SK-MEL-5 (cell line): ENCODE measurements at regions not wholly inside any gene's neighbourhood (a gene's known extent, or its start where the extent isn't known, plus 50 kb on each side); places are given as distances from the start of the nearest gene placed in this dataset.

Experiments
- DNase-seq: peaks from one replicate; pipeline ENCODE4 v3.0.0-alpha.2; 2016; ENCODE audit warnings: low read depth, low spot score
- in situ Hi-C: cut with HindIII; loops from 2 replicates; pipeline ENCODE4 v1.10.0; 2016; ENCODE audit warnings: low sequenced_read_pairs, high pct_unique_total_duplicates, low pct_unique_long_range_greater_than_20kb

GRCh38 chr6:105934708-105935107 lies 151.4 kb upstream of the PRDM1 start:
- no peak for DNase-seq
- in situ Hi-C loops: no loop called here

DNA sequence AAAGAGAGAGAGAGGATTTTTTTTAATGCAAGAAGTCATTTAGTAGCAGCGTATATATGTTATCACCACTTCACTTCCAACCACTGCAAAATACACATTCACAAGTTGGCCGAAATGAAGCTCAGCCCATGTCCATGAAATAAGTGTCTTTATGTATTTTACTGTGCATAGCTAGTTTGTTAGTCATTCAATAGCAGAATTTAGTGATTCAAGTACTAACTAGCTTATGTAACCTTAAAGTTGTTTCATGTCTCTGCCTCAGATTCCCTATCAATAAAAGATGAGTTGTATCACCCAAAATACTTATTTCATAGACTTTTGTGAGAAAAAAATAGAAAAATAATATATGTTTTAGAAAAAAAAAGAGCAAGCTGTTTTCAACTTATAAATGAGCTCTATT lies 153.7 kb upstream of the PRDM1 start:
- in situ Hi-C loops: no loop called here
- no peak for DNase-seq

DNA sequence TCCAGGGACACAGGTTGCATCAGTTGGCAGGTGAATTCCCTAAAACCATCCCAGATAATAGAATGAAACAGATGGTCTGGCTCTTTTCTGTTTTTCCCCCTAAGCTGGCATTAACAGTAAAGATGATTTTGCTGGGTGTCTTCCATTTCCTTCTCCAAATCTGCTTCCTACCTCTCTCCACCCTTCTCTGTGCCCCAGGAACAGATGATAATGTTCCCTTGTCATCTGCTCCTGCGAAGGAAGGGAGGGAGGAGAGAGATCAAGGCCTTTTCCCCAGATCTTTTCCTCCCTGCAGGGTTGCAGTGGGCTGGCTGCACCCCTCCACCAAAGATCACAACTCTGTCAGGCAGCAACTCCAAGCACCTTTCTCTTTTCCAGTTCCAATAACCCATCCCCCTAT lies 156.5 kb upstream of the PRDM1 start:
- in situ Hi-C loops: no loop called here
- no peak for DNase-seq

DNA sequence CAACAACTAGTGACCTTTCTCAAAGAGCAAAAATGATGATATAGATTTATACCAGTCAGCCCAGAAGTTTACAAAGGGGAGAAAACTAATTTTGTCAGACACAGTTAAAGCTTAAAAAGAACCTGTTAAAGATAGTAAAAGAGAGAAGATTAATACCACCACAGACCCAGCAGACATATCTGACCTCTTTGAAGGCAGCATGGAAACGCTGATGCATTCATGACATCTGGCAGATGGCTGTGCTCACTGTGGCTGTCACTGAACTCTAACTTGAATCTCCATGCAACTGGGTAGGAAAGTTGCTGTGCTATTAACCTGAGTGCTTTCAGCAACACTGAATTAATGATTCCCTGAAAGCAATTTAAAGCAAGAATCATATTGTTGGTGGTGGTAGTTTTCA lies 159.8 kb upstream of the PRDM1 start:
- DNase-seq: no peak
- in situ Hi-C loops: no loop called here

DNA sequence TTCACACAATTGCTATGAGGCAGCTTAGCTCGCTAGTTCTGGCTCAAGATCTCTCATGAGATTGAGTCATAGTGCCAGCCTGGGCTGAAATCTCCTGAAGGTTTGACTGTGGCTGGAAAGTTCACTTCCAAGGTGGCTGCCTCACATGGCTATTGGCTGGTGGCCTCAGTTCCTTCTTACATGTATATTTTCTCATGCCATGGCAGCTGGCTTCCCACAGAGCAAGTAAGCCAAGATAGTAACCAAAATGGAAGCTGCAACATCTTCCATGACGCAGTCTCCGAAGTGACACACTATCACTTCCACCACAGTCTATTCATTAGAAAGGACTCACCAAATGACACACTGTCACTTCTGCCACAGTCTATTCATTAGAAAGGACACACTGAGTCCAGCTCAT lies 160.4 kb upstream of the PRDM1 start:
- in situ Hi-C loops: no loop called here
- DNase-seq: no peak

GRCh38 chr6:105921781-105922180 lies 164.4 kb upstream of the PRDM1 start:
- in situ Hi-C loops: no loop called here
- no peak for DNase-seq

GRCh38 chr6:105920071-105920470 lies 166.1 kb upstream of the PRDM1 start:
- in situ Hi-C loops: no loop called here
- no peak for DNase-seq

DNA sequence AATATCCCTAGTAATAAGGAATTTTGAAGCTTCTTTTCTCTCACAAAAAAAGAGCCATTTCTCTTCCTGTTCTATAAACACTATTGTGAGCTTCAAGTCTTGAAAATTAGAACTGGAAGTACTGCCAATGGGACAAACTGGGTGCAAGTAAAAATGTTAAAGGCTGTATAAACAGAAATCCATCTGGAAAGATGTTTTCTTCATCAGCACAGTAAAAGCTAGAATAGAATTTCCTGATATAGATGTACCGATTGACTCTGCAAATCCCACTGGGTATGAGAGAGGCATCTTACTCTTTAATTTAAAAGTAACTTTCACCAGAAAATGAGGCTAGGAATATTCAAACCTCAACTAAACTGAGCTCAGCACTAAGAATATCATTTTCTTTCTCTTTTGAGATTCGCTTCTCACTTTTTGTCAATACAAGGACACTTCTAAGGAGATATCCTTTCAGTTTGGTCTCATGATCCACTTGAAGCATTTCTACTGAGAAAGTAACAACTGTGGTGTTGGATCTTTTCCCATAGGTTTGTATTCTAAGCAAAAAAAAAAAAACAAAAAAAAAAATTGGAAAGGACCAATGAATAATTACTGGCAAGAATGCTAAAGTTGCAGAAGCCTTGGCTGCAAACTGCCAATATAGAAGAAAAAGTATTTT lies 169.0 kb upstream of the PRDM1 start:
- no peak for DNase-seq
- in situ Hi-C loops: no loop called here

DNA sequence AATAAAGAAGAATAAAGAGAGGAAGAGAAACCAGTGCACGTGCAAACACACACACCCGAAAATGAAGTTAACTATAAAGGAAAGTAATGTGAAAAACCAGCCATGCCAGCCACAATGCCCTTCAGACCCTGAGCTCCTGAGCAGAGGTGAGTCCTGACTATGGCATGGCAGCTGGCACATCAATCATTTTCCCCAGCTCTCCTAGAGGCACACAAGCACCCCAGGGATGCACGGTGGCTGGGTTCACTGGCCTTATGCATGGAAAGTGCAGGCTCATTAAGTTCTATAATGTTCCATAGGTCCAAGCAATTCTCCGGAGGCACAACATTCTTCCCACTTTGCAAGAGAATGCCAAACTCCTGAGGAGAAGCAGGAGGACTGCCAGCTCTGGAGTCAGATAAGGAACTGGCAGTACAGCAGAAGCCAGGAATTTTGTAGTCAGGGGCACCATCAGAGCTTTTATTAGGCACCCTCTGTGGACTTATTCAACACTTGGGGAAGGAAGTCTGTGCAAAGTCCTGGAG lies 175.0 kb upstream of the PRDM1 start:
- in situ Hi-C loops: no loop called here
- no peak for DNase-seq

DNA sequence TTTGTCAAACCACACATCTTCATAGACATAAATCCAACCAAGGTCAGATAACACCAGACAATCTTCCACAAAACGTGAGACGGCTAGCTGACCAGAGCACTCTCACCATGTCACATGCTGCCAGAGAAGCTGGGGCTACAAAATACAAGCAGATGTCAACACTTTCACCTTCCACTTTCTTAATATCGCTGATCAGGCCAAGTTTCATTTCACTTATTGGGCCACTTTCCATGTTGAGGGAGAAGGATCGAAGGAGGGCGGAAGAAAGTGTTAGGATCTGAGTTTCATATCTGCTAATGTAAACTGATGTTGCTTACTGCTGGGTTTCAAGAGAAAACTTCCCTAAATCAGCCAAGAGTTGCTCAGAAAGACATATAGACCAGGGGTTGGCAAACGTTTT lies 177.0 kb upstream of the PRDM1 start:
- in situ Hi-C loops: no loop called here
- DNase-seq: no peak

- in situ Hi-C loops: no loop called here
- no peak for DNase-seq
Measured at GRCh38 chr6:105907991-105908390, 178.1 kb upstream of the PRDM1 start.

DNA sequence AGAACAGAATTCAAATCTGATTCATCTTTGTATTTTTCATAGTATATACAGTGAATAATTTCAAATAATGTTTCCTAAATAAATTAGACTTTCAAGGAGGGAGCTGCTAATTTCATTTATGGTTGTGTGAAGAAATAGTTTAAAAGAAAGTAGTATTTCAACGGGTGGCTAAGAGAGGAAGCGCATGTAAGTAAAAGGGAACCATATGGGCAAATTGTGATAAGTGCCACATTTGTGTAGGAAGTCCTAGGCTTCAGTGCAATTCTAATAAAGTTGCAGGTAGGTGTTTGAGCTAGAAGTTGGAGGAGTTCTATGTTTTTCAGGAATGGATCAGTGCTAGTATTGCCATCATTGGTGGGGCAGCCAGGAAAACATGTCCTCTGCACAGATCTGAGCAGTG lies 178.8 kb upstream of the PRDM1 start:
- in situ Hi-C loops: no loop called here
- DNase-seq: no peak

- no peak for DNase-seq
- in situ Hi-C loops: no loop called here
Measured at GRCh38 chr6:105902401-105903031, 183.6 kb upstream of the PRDM1 start.

GRCh38 chr6:105901583-105901982 lies 184.6 kb upstream of the PRDM1 start:
- DNase-seq: no peak
- in situ Hi-C loops: no loop called here

- in situ Hi-C loops: no loop called here
- DNase-seq: peak; percentile 35
Measured at GRCh38 chr6:105900125-105900937, 185.8 kb upstream of the PRDM1 start.

GRCh38 chr6:105898286-105898685 lies 187.8 kb upstream of the PRDM1 start:
- DNase-seq: no peak
- in situ Hi-C loops: no loop called here

- in situ Hi-C loops: no loop called here
- no peak for DNase-seq
Measured at GRCh38 chr6:105897131-105897530, 189.0 kb upstream of the PRDM1 start.

DNA sequence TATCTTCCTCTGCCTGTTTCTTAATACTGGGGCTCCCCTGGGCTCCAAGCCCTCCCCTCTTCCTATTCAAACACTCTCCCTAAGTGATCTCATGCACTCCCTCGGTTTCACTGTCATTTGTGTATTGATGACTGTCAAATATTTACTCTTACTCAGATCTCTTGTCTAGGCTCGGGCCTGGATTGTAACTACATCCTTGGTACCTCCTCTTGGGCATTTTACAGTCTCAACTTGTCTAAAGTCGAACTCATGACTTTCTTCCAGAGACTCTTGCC lies 189.4 kb upstream of the PRDM1 start:
- no peak for DNase-seq

More for the DNA sequence above, 189.4 kb upstream of the PRDM1 start:
- in situ Hi-C loops: no loop called here
